WTC11 (cell line): ENCODE measurements at regions not wholly inside any gene's neighbourhood (a gene's known extent, or its start where the extent isn't known, plus 50 kb on each side); places are given as distances from the start of the nearest gene placed in this dataset.

ENCODE experiments used
- CREM ChIP-seq: sonication (generic); formaldehyde crosslinking; IDR thresholded peaks from 2 replicates; pipeline ENCODE4 v1.8.1; 2022; ENCODE audit warnings: mild to moderate bottlenecking, missing genetic modification reagents, moderate library complexity
- ZNF219 ChIP-seq: sonication (generic); formaldehyde crosslinking; IDR thresholded peaks from 2 replicates; pipeline ENCODE4 v1.8.0; 2023; ENCODE audit warnings: missing genetic modification reagents, mild to moderate bottlenecking, borderline replicate concordance
- TF ChIP-seq, protein P1 (sequence below): sonication (generic); formaldehyde crosslinking; IDR thresholded peaks from 2 replicates; pipeline ENCODE4 v1.8.1; 2023; ENCODE audit warnings: mild to moderate bottlenecking, missing genetic modification reagents, moderate library complexity
- TF ChIP-seq, protein P2 (sequence below): fragments of 200-600 bp; IDR thresholded peaks from 2 replicates; pipeline ENCODE4 v1.8.0; 2022; ENCODE audit warnings: antibody characterized with exemption

DNA sequence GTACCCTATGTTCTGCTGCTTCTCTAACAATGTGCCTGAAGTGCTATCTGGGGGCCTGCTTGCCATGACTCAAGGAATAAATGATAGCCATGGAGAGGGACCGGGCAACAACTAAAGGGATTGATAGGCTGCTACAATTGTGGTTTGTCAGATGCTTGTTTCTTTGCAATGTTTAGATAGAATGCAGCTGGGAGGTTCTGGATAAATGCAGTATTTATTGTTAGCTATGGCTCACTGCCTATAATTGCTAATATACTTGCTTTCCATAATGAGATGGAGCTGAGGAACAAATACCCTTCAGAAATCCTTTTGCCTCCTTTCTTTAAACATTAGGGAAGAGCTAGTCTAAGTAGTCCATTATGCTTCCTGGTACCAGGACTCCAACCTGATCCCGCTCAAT, 575.2 kb upstream of the SYNCRIP start:
- TF ChIP-seq, protein P1, sequence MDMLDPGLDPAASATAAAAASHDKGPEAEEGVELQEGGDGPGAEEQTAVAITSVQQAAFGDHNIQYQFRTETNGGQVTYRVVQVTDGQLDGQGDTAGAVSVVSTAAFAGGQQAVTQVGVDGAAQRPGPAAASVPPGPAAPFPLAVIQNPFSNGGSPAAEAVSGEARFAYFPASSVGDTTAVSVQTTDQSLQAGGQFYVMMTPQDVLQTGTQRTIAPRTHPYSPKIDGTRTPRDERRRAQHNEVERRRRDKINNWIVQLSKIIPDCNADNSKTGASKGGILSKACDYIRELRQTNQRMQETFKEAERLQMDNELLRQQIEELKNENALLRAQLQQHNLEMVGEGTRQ (CRISPR knock-in tag), result no peak
- TF ChIP-seq, protein P2, sequence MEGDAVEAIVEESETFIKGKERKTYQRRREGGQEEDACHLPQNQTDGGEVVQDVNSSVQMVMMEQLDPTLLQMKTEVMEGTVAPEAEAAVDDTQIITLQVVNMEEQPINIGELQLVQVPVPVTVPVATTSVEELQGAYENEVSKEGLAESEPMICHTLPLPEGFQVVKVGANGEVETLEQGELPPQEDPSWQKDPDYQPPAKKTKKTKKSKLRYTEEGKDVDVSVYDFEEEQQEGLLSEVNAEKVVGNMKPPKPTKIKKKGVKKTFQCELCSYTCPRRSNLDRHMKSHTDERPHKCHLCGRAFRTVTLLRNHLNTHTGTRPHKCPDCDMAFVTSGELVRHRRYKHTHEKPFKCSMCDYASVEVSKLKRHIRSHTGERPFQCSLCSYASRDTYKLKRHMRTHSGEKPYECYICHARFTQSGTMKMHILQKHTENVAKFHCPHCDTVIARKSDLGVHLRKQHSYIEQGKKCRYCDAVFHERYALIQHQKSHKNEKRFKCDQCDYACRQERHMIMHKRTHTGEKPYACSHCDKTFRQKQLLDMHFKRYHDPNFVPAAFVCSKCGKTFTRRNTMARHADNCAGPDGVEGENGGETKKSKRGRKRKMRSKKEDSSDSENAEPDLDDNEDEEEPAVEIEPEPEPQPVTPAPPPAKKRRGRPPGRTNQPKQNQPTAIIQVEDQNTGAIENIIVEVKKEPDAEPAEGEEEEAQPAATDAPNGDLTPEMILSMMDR, result no peak
- TF ChIP-seq ZNF219 (CRISPR knock-in tag), result no peak
- no peak for TF ChIP-seq CREM (CRISPR knock-in tag)
